NCI-H1092 (cell line): ENCODE measurements at regions not wholly inside any gene's neighbourhood (a gene's known extent, or its start where the extent isn't known, plus 50 kb on each side); places are given as distances from the start of the nearest gene placed in this dataset.
A peak's percentile ranks its signal among the peaks of the same experiment; 100 is the strongest.

Source experiments
- DNase-seq: peaks from one replicate; lab custom pipeline; 2025; lab: John Stamatoyannopoulos, UW

- no peak for DNase-seq
Measured at GRCh38 chr20:63115651-63116411, 100.1 kb downstream of the YTHDF1 start.

- DNase-seq: no peak
Measured at GRCh38 chr20:63114693-63115311, 101.1 kb downstream of the YTHDF1 start.

- no peak for DNase-seq
Measured at GRCh38 chr20:63114006-63114692, 101.8 kb downstream of the YTHDF1 start.

- DNase-seq: no peak
Measured at GRCh38 chr20:63112491-63113219, 103.3 kb downstream of the YTHDF1 start.

GRCh38 chr20:63108247-63108646 is 101.5 kb upstream of the BHLHE23 start:
- no peak for DNase-seq

GRCh38 chr20:63107449-63108200 is 100.9 kb upstream of the BHLHE23 start:
- no peak for DNase-seq

GRCh38 chr20:63106765-63107448 is 100.1 kb upstream of the BHLHE23 start:
- no peak for DNase-seq

- peak; percentile 16 for DNase-seq
Measured at GRCh38 chr20:63106108-63106764, 99.5 kb upstream of the BHLHE23 start.

GRCh38 chr20:63105211-63106107 is 98.7 kb upstream of the BHLHE23 start:
- DNase-seq: no peak

GRCh38 chr20:63104312-63105181 is 97.8 kb upstream of the BHLHE23 start:
- no peak for DNase-seq

GRCh38 chr20:63103402-63104311 is 96.9 kb upstream of the BHLHE23 start:
- no peak for DNase-seq

GRCh38 chr20:63102721-63103375 is 96.1 kb upstream of the BHLHE23 start:
- DNase-seq: no peak

GRCh38 chr20:63101781-63102720 is 95.3 kb upstream of the BHLHE23 start:
- no peak for DNase-seq

GRCh38 chr20:63100926-63101699 is 94.3 kb upstream of the BHLHE23 start:
- DNase-seq: no peak
